ENCODE measurements at regions not wholly inside any gene's neighbourhood (a gene's known extent, or its start where the extent isn't known, plus 50 kb on each side); places are given as distances from the start of the nearest gene placed in this dataset.

- TF ChIP-seq CTCF (IDR thresholded peaks at IDR 0.05; ENCODE audit: poor library complexity), result no peak
- no peak for TF ChIP-seq EZH2phosphoT487 (IDR thresholded peaks at IDR 0.05; ENCODE audit: low read depth, severe bottlenecking, unreplicated experiment)
These were observed 979.4 kb upstream of the PCDH10 start for GRCh38 chr4:132169660-132170059.
